Neural progenitor cell (in vitro differentiated cells): ENCODE measurements at regions not wholly inside any gene's neighbourhood (a gene's known extent, or its start where the extent isn't known, plus 50 kb on each side); places are given as distances from the start of the nearest gene placed in this dataset.

Experiments
- CTCF ChIP-seq: fragments of 200-600 bp; sonication (generic); IDR thresholded peaks from 2 replicates; pipeline ENCODE4 v1.5.1; 2017; ENCODE audit warnings: antibody characterized with exemption, mild to moderate bottlenecking
- EZH2phosphoT487 ChIP-seq: fragments of 200-600 bp; sonication (generic); IDR thresholded peaks from 2 replicates; pipeline ENCODE4 v1.6.1; 2017; ENCODE audit warnings: antibody characterized with exemption

- TF ChIP-seq CTCF: no peak
- no peak for TF ChIP-seq EZH2phosphoT487
Measured at GRCh38 chr10:46236941-46237681, 49.7 kb upstream of the ANTXRL start.
